PC-9 (cell line): ENCODE measurements at regions not wholly inside any gene's neighbourhood (a gene's known extent, or its start where the extent isn't known, plus 50 kb on each side); places are given as distances from the start of the nearest gene placed in this dataset.

Experiments
- EZH2 ChIP-seq: fragments of 200-600 bp; sonication (generic); IDR thresholded peaks from 2 replicates; pipeline ENCODE4 v1.8.0; 2017; ENCODE audit warnings: antibody characterized with exemption, low read depth
- TF ChIP-seq, protein P1 (sequence below): fragments of 200-600 bp; sonication (generic); conservative IDR thresholded peaks from 2 replicates; pipeline ENCODE4 v1.6.1; 2017; ENCODE audit warnings: mixed run types, antibody characterized with exemption, mild to moderate bottlenecking, moderate library complexity

DNA sequence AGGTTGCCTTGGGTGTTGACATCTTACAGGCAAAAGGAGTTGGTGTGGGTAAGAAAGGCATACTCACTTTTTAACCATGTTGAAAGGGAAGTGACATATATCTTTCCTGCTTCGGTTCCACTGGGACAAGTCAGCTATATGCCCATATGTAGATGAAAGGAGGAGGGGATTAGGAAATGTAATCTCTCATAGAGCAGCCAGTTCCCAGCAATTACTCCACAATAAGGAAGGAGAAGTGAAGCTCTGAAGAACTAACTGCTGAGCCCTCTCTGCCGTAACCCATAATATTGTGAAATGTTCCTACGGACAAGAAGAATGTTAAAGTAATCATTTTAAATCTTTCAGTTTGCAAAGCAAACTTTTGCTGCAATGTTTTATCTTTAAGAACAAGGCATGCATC is 82.2 kb downstream of the EDNRB start:
- TF ChIP-seq, protein P1, sequence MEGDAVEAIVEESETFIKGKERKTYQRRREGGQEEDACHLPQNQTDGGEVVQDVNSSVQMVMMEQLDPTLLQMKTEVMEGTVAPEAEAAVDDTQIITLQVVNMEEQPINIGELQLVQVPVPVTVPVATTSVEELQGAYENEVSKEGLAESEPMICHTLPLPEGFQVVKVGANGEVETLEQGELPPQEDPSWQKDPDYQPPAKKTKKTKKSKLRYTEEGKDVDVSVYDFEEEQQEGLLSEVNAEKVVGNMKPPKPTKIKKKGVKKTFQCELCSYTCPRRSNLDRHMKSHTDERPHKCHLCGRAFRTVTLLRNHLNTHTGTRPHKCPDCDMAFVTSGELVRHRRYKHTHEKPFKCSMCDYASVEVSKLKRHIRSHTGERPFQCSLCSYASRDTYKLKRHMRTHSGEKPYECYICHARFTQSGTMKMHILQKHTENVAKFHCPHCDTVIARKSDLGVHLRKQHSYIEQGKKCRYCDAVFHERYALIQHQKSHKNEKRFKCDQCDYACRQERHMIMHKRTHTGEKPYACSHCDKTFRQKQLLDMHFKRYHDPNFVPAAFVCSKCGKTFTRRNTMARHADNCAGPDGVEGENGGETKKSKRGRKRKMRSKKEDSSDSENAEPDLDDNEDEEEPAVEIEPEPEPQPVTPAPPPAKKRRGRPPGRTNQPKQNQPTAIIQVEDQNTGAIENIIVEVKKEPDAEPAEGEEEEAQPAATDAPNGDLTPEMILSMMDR = no peak
- no peak for TF ChIP-seq EZH2
